Erythroblast (primary cell): ENCODE measurements at regions not wholly inside any gene's neighbourhood (a gene's known extent, or its start where the extent isn't known, plus 50 kb on each side); places are given as distances from the start of the nearest gene placed in this dataset.
"Not testable (repeated sequence)": the region's sequence is repeated elsewhere in the genome, so short reads cannot be mapped to it uniquely, and the experiment has no call there.

Experiments used
- GATA1 ChIP-seq: IDR thresholded peaks from 2 replicates; pipeline ENCODE4 v1.6.1; 2011; ENCODE audit warnings: low read depth, mild to moderate bottlenecking, control low read depth, low read length, moderate library complexity
- POLR2A ChIP-seq: IDR thresholded peaks from 2 replicates; pipeline ENCODE4 v1.6.1; 2011; ENCODE audit warnings: mild to moderate bottlenecking, low read length

- TF ChIP-seq POLR2A, GATA1: not testable (repeated sequence)
Measured at GRCh38 chrX:131430465-131430864, 113.4 kb upstream of the OR13H1 start.
